B cell (primary cell): ENCODE measurements at regions not wholly inside any gene's neighbourhood (a gene's known extent, or its start where the extent isn't known, plus 50 kb on each side); places are given as distances from the start of the nearest gene placed in this dataset.

Experiments used
- ATAC-seq: fragments of 200-7000 bp; cut with Tn5 transposase; one replicate; pipeline ENCODE4 v1.10.0; 2021; ENCODE audit warnings: low read depth, mild to moderate bottlenecking, moderate number of reproducible peaks, moderate library complexity
- CTCF ChIA-PET: fragments of 350-600 bp; sonication (Branson Sonifier 250); formaldehyde crosslinking; loops from one replicate; lab custom pipeline; 2021; ENCODE audit warnings: antibody characterized with exemption, inconsistent platforms; lab: Charles Lee
- POLR2A ChIA-PET: fragments of 350-600 bp; sonication (Branson Sonifier 250); formaldehyde crosslinking; loops from one replicate; lab custom pipeline; 2021; ENCODE audit warnings: antibody characterized with exemption; lab: Charles Lee
- DNase-seq: peaks from one replicate; pipeline ENCODE4 v3.0.0; 2013
- H2AFZ ChIP-seq: 2 replicates; pipeline ENCODE4 v1.6.1; 2012; ENCODE audit warnings: mild to moderate bottlenecking, low read depth, low read length; ENCODE audit not compliant: insufficient read depth, poor library complexity, severe bottlenecking
- H3K27ac ChIP-seq, 2 donors: 1 replicate in 1 of 2; 2 replicates in 1 of 2; pipeline ENCODE4 v1.5.1; 2012 to 2013; ENCODE audit warnings: low read length in 2 of 2, mild to moderate bottlenecking in 2 of 2, moderate library complexity in 1 of 2
- H3K27me3 ChIP-seq, 4 experiments: fragments of 200-600 bp in 1 of 4; sonication (generic) in 1 of 4; replicated peaks in 1 of 4; 1 replicate in 2 of 4; 2 replicates in 2 of 4; pipeline versions ENCODE4 v1.6.1 to v1.7.0; 2013 to 2016; ENCODE audit warnings: low read length in 3 of 4, mild to moderate bottlenecking in 2 of 4, mixed read lengths in 1 of 4, moderate library complexity in 1 of 4; ENCODE audit not compliant: insufficient read depth in 4 of 4, control insufficient read depth in 3 of 4; ENCODE audit errors: control extremely low read depth in 1 of 4
- H3K36me3 ChIP-seq, 2 experiments: replicated peaks in 1 of 2; 1 replicate in 1 of 2; 2 replicates in 1 of 2; pipeline versions ENCODE4 v1.6.1 to v1.7.1; 2013; ENCODE audit warnings: low read length in 1 of 2; ENCODE audit not compliant: insufficient read depth in 2 of 2, control insufficient read depth in 1 of 2; ENCODE audit errors: control extremely low read depth in 1 of 2, extremely low read depth in 1 of 2
- H3K4me1 ChIP-seq, 2 donors: fragments of 200-600 bp in 1 of 2; sonication (generic) in 1 of 2; 1 replicate in 1 of 2; 2 replicates in 1 of 2; pipeline versions ENCODE4 v1.5.1 to v1.6.1; 2013 to 2017; ENCODE audit warnings: low read length in 2 of 2; ENCODE audit not compliant: control insufficient read depth in 2 of 2, insufficient read depth in 2 of 2
- H3K4me2 ChIP-seq: replicated peaks from 2 replicates; pipeline ENCODE3; 2012; ENCODE audit warnings: mild to moderate bottlenecking, low read depth, low read length; ENCODE audit not compliant: poor library complexity, severe bottlenecking
- H3K4me3 ChIP-seq, 5 experiments: fragments of 200-600 bp in 1 of 5; sonication (generic) in 1 of 5; 1 replicate in 3 of 5; 2 replicates in 2 of 5; pipeline versions ENCODE4 v1.5.1 to v1.7.0; 2011 to 2016; ENCODE audit warnings: low read length in 4 of 5, mild to moderate bottlenecking in 4 of 5, low read depth in 2 of 5, control low read depth in 1 of 5, moderate library complexity in 1 of 5; ENCODE audit not compliant: insufficient read depth in 1 of 5; ENCODE audit errors: control extremely low read depth in 1 of 5, extremely low read depth in 1 of 5
- H3K79me2 ChIP-seq: fragments of 200-600 bp; sonication (generic); one replicate; pipeline ENCODE4 v1.6.0; 2016; ENCODE audit warnings: low read length; ENCODE audit not compliant: control insufficient read depth, insufficient read depth
- H3K9ac ChIP-seq: fragments of 200-600 bp; sonication (generic); 2 replicates; pipeline ENCODE4 v1.6.1; 2017; ENCODE audit warnings: mild to moderate bottlenecking, low read length, moderate library complexity
- H3K9me3 ChIP-seq, 3 donors: one replicate each; pipeline versions ENCODE4 v1.6.1 to v1.7.1; 2013; ENCODE audit warnings: low read length in 2 of 3; ENCODE audit not compliant: control insufficient read depth in 2 of 3, insufficient read depth in 1 of 3; ENCODE audit errors: control extremely low read depth in 1 of 3
- H4K20me1 ChIP-seq: 2 replicates; pipeline ENCODE4 v1.6.0; 2012; ENCODE audit warnings: mild to moderate bottlenecking, low read length; ENCODE audit not compliant: insufficient read depth, control insufficient read depth, poor library complexity, severe bottlenecking
- H3K27ac Mint-ChIP-seq: one replicate; pipeline ENCODE4 v1.8.0; 2021; ENCODE audit warnings: mixed read lengths
- H3K27me3 Mint-ChIP-seq: one replicate; pipeline ENCODE4 v1.8.0; 2021; ENCODE audit warnings: mixed read lengths
- H3K4me1 Mint-ChIP-seq: one replicate; pipeline ENCODE4 v1.8.0; 2021; ENCODE audit warnings: mixed read lengths
- H3K4me3 Mint-ChIP-seq: one replicate; pipeline ENCODE4 v1.8.0; 2021; ENCODE audit warnings: mixed read lengths
- H3K9me3 Mint-ChIP-seq: one replicate; pipeline ENCODE4 v1.8.0; 2022; ENCODE audit warnings: mixed read lengths; ENCODE audit not compliant: insufficient read depth
- CTCF ChIP-seq: fragments of 200-600 bp; IDR thresholded peaks from one replicate; pipeline ENCODE4 v1.8.0; 2022; ENCODE audit warnings: antibody characterized with exemption, mild to moderate bottlenecking
- EZH2 ChIP-seq: IDR thresholded peaks from 2 replicates; pipeline ENCODE4 v1.6.1; 2012; ENCODE audit warnings: borderline replicate concordance, low read depth, mild to moderate bottlenecking, moderate library complexity, low read length; ENCODE audit not compliant: insufficient read depth, poor library complexity, severe bottlenecking
- WGBS: methylation state at CpG from one replicate; pipeline ENCODE4 v1.1.5; 2013; ENCODE audit warnings: missing lambda C conversion rate; ENCODE audit not compliant: insufficient coverage; 5-methylcytosine and 5-hydroxymethylcytosine counted together
- intact Hi-C: fragments of 100-400 bp; cut with micrococcal nuclease; formaldehyde crosslinking; loops from one replicate; pipeline ENCODE4 v1.10.0; 2022

- Histone ChIP-seq H3K9ac (no peak overlapping the region), H4K20me1 (no peaks in the 10 kb centered on the region), H3K4me1 (no peaks in the 10 kb centered on the region), H3K27me3 (peaks cover 0 to 3% (median 0%) of the 10 kb centered on the region in 4 experiments), H3K9me3 (no peaks in the 10 kb centered on the region), H3K36me3 (no peaks in the 10 kb centered on the region), H3K27ac (no peak overlapping the region), H3K79me2 (no peaks in the 10 kb centered on the region), H3K4me2 (no peak overlapping the region), H2AFZ (no peak overlapping the region), H3K4me3 (no peak overlapping the region)
- CTCF ChIA-PET, result no interaction called here
- POLR2A ChIA-PET, result no interaction called here
- Mint-ChIP-seq H3K4me3 (no peak overlapping the region), H3K27me3 (peaks cover 8% of the 10 kb centered on the region), H3K9me3 (no peaks in the 10 kb centered on the region), H3K4me1 (no peaks in the 10 kb centered on the region), H3K27ac (no peak overlapping the region)
- ATAC-seq (no peak), DNase-seq (no peak)
- WGBS, result 77% methylated on average over 4 of the region's 4 CpGs
- intact Hi-C loops, result no loop called here
- TF ChIP-seq EZH2, result no peak
- no peak for TF ChIP-seq CTCF
Measured at GRCh38 chr18:49730951-49731391, 82.4 kb downstream of the ACAA2 start.

- no peak overlapping the region for H2AFZ ChIP-seq
- WGBS, result 68% methylated on average over 2 of the region's 4 CpGs
- H3K27ac ChIP-seq, result no peak overlapping the region
- H3K79me2 ChIP-seq, result no peaks in the 10 kb centered on the region
- ChIA-PET POLR2A (no interaction called here), CTCF (no interaction called here)
- intact Hi-C loops, result no loop called here
- H3K9ac ChIP-seq, result no peak overlapping the region
- peaks cover 0 to 4% (median 0%) of the 10 kb centered on the region in 4 experiments for H3K27me3 ChIP-seq
- TF ChIP-seq CTCF (no peak), EZH2 (no peak)
- DNase-seq (no peak), ATAC-seq (no peak)
- no peaks in the 10 kb centered on the region for H3K4me1 Mint-ChIP-seq
- no peaks in the 10 kb centered on the region for H3K9me3 Mint-ChIP-seq
- H3K27me3 Mint-ChIP-seq, result no peaks in the 10 kb centered on the region
- no peaks in the 10 kb centered on the region for H3K4me1 ChIP-seq
- no peak overlapping the region for H3K4me3 ChIP-seq
- no peaks in the 10 kb centered on the region for H4K20me1 ChIP-seq
- H3K36me3 ChIP-seq, result no peaks in the 10 kb centered on the region
- no peak overlapping the region for H3K4me3 Mint-ChIP-seq
- H3K9me3 ChIP-seq, result no peaks in the 10 kb centered on the region
- no peak overlapping the region for H3K27ac Mint-ChIP-seq
- no peak overlapping the region for H3K4me2 ChIP-seq
Measured at GRCh38 chr18:49728542-49728941, 84.8 kb downstream of the ACAA2 start.
